Muscle of leg (tissue), 3 donors: ENCODE measurements at regions not wholly inside any gene's neighbourhood (a gene's known extent, or its start where the extent isn't known, plus 50 kb on each side); places are given as distances from the start of the nearest gene placed in this dataset.
"Not testable (repeated sequence)": the region's sequence is repeated elsewhere in the genome, so short reads cannot be mapped to it uniquely, and the experiment has no call there.

ENCODE experiments used
- DNase-seq: peaks from one replicate; pipeline ENCODE4 v3.0.0; 2013
- H3K27ac ChIP-seq: one replicate; pipeline ENCODE4 v1.5.1; 2013; ENCODE audit warnings: mild to moderate bottlenecking, low read length, control low read depth
- H3K27me3 ChIP-seq: one replicate; pipeline ENCODE4 v1.6.1; 2013; ENCODE audit warnings: low read length; ENCODE audit not compliant: control insufficient read depth, insufficient read depth
- H3K36me3 ChIP-seq: one replicate; pipeline ENCODE4 v1.6.1; 2013; ENCODE audit warnings: low read length; ENCODE audit not compliant: control insufficient read depth, insufficient read depth
- H3K4me1 ChIP-seq: one replicate; pipeline ENCODE4 v1.6.1; 2013; ENCODE audit warnings: low read length; ENCODE audit not compliant: control insufficient read depth, insufficient read depth
- H3K4me3 ChIP-seq: one replicate; pipeline ENCODE4 v1.5.1; 2013; ENCODE audit warnings: low read length, control low read depth
- H3K9me3 ChIP-seq: replicated peaks from 2 replicates; pipeline ENCODE4 v1.6.1; 2013; ENCODE audit warnings: low read depth, low read length; ENCODE audit not compliant: control insufficient read depth
- WGBS: methylation state at CpG from one replicate; pipeline ENCODE4 v1.1.5; 2013; ENCODE audit warnings: missing lambda C conversion rate; ENCODE audit not compliant: insufficient coverage; 5-methylcytosine and 5-hydroxymethylcytosine counted together

DNA sequence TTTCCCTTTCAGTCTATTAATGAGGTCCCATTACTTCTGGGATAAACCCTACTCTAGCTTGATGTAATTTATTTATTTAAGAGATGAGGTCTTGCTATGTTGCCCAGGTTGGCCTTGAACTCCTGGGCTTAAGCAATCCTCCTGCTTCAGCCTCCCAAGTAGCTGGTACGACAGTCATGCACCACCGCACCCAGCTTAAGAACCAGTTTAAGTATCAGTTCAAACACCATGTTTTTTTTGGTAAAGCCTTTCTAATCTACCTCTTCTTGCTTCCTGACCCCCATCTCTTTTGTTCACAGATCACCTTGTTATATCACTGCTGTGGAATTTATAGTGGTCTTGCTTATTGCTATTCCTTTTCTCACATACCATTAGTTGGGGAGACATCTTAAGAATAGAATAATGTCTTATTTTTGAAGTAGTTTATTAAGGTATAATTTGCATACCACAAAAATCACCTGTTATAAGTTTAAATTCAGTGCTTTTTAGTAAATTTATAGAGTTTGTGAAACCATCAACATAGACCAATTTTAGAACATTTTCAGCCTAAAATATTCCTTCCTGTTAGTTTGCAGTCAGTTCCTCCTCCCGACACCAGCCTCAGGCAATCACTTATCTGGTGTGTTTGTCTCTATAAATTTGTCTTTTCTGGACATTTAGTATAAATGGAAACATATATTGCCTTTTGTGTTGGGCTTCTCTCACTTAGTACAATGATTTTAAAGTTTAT lies 257.9 kb downstream of the PDCD6IP start:
- 100% methylated on average over 2 of the region's 3 CpGs for WGBS
- no peak overlapping the region for H3K27ac ChIP-seq
- H3K4me3 ChIP-seq: no peak overlapping the region
- no peaks in the 10 kb centered on the region for H3K36me3 ChIP-seq
- no peaks in the 10 kb centered on the region for H3K9me3 ChIP-seq
- H3K4me1 ChIP-seq: no peaks in the 10 kb centered on the region
- no peak for DNase-seq
- no peaks in the 10 kb centered on the region for H3K27me3 ChIP-seq

DNA sequence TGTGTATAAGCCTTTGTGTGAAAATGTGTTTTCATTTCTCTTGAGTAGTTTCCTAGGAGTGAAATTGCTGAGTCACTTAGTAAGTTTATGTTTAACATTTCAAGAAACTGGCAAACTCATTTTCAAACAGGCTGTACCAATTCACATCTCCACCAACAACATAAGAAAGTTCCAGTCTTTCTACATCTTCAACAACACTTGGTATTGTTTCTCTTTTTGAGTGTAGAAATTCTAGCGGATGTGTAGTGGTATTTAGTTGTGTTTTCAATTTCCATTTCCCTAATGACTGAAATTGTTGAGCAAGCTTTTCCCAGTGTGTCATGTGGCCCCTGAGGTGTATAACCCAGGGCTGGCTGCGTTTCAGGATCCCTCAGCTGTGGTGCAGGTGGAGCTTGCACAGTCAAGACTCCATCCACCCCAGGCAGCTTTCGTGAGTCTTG lies 258.5 kb downstream of the PDCD6IP start:
- no peak for DNase-seq
- Histone ChIP-seq H3K36me3 (no peaks in the 10 kb centered on the region), H3K4me1 (no peaks in the 10 kb centered on the region), H3K27me3 (no peaks in the 10 kb centered on the region), H3K9me3 (no peaks in the 10 kb centered on the region), H3K4me3 (no peak overlapping the region), H3K27ac (no peak overlapping the region)
- WGBS: 17% methylated on average over 1 of the region's 3 CpGs

DNA sequence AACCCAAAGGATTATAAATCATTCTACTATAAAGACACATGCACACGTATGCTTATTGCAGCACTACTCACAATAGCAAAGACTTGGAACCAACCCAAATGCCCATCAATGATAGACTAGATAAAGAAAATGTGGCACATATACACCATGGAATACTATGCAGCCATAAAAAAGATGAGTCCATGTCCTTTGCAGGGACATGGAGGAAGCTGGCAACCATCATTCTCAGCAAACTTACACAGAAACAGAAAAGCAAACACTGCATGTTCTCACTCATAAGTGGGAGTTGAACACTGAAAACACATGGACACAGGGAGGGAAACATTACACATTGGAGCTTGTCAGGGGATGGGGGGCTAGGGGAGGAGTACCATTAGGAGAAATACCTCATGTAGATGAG lies 262.6 kb downstream of the PDCD6IP start:
- H3K36me3 ChIP-seq, H3K27me3 ChIP-seq, H3K27ac ChIP-seq, H3K4me3 ChIP-seq, DNase-seq, H3K9me3 ChIP-seq, H3K4me1 ChIP-seq: not testable (repeated sequence)
- no CpG with 5 or more reads among the region's 1 CpG for WGBS

DNA sequence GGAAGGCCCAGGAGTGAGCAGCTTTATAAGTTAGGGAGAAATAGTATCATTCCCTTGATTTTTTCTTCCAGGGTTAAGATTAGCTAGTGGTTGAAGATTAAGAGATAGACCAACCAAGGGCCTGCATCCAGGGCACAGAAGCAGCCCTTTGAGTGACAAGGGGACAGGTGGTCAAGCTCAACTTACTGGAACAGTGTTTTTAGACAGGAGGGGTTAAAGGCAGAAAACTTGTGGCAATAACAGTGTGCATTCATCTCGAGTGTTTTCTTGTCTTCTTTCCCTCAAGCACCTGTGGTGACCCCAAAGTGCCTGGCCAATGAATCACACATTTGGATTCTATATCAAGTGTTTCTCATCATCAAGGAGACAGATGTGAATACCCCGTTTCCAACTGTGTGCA lies 267.5 kb downstream of the PDCD6IP start:
- Histone ChIP-seq H3K36me3 (no peaks in the 10 kb centered on the region), H3K4me1 (peaks cover 6% of the 10 kb centered on the region), H3K27me3 (no peaks in the 10 kb centered on the region), H3K9me3 (no peaks in the 10 kb centered on the region), H3K4me3 (no peak overlapping the region), H3K27ac (no peak overlapping the region)
- peak; percentile 23 for DNase-seq
- WGBS: no CpG with 5 or more reads among the region's 2 CpGs

DNA sequence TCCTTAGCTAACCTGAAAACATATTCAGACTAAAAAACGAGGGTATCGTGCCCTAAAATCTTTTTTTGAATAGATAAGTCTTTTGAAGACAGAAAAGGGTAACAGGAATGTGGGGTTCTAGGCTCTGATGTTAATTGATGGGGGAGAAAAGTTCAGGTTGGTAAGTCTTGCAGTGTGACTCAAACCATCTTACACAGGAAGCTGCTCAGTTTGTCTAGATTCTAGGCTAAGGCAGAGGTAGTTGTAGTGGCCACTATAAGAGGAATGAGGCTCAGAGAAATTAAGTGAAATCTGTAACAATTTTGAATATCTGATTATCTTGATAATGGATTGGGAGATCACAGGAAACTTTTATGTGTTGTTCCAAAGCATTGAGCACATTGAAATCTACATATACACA lies 267.9 kb downstream of the PDCD6IP start:
- no peaks in the 10 kb centered on the region for H3K27me3 ChIP-seq
- H3K4me3 ChIP-seq: no peak overlapping the region
- H3K27ac ChIP-seq: no peak overlapping the region
- peaks cover 6% of the 10 kb centered on the region for H3K4me1 ChIP-seq
- no CpG with 5 or more reads among the region's 2 CpGs for WGBS
- H3K9me3 ChIP-seq: no peaks in the 10 kb centered on the region
- no peaks in the 10 kb centered on the region for H3K36me3 ChIP-seq
- DNase-seq: no peak

DNA sequence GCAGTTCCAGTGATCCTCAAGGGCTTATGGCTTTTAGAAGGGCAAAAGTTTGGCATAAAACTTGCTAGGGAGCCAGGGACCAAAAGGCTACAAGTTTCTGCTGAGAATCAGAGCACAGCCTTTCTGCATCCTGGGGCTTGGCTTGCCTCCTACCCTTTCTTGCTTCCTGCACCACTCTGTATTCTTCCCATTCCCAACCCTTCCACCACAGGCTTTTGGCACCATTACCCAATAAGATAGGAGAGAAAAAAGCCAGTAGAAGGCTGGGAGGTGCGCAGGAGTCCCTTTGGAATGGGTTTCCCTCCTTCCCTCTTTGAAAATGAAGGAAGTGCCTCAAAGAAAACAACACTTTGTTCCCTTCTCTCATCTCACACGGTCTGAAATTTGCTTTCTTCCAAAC lies 268.6 kb downstream of the PDCD6IP start:
- Histone ChIP-seq H3K27ac (no peak overlapping the region), H3K36me3 (no peaks in the 10 kb centered on the region), H3K27me3 (no peaks in the 10 kb centered on the region), H3K4me1 (peaks cover 6% of the 10 kb centered on the region), H3K9me3 (no peaks in the 10 kb centered on the region), H3K4me3 (no peak overlapping the region)
- no CpG with 5 or more reads among the region's 2 CpGs for WGBS
- no peak for DNase-seq

DNA sequence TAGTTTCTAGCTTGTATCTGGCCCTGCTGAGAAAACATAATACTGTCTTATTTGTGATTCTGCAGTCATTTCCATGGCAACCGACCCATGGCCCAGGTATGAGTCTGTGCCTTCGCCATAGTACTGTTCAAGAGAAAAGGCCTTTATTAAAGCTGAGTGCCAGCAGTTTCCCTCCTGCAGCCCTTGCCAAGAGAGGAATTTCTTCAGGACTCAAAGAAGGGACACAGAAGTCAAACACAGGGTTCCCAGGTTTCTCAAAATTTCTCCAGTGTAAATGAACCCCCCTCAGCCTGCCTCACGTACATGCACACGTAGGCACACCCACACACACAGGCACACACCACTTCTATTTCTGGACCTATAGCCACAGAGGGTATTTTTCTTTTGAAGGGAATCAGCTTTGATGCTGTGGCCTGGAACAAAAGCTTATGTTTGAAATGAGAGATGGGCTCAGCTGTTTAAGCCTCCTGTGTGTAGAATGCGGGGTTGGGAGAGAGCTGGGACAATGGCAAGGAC lies 269.2 kb downstream of the PDCD6IP start:
- no peaks in the 10 kb centered on the region for H3K27me3 ChIP-seq
- H3K36me3 ChIP-seq: no peaks in the 10 kb centered on the region
- 68% methylated on average over 3 of the region's 5 CpGs for WGBS
- no peak overlapping the region for H3K27ac ChIP-seq
- no peaks in the 10 kb centered on the region for H3K9me3 ChIP-seq
- peaks cover 6% of the 10 kb centered on the region for H3K4me1 ChIP-seq
- peak; percentile 10 for DNase-seq
- no peak overlapping the region for H3K4me3 ChIP-seq

DNA sequence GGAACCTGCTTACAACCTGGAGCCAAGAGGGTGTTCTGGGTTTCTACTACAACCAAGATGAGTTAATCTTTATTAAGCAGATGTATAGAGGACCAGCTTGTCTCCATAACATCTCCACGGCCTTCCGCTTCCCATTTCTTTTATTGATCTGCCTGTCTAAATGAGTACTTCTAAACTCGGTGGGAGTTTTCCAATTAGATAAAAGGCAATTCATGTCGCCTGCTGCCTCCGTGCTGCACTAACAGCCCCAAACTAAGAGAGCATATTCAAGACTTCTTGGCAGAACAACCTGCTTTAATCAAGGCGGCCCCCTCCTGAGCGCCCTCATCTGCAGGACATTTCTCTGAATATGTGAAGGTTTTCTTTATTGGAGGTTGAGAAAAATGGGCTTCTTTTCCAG lies 270.1 kb downstream of the PDCD6IP start:
- 86% methylated on average over 3 of the region's 7 CpGs for WGBS
- H3K36me3 ChIP-seq: no peaks in the 10 kb centered on the region
- DNase-seq: no peak
- H3K27me3 ChIP-seq: no peaks in the 10 kb centered on the region
- no peak overlapping the region for H3K27ac ChIP-seq
- no peak overlapping the region for H3K4me3 ChIP-seq
- H3K4me1 ChIP-seq: peaks cover 6% of the 10 kb centered on the region
- no peaks in the 10 kb centered on the region for H3K9me3 ChIP-seq

DNA sequence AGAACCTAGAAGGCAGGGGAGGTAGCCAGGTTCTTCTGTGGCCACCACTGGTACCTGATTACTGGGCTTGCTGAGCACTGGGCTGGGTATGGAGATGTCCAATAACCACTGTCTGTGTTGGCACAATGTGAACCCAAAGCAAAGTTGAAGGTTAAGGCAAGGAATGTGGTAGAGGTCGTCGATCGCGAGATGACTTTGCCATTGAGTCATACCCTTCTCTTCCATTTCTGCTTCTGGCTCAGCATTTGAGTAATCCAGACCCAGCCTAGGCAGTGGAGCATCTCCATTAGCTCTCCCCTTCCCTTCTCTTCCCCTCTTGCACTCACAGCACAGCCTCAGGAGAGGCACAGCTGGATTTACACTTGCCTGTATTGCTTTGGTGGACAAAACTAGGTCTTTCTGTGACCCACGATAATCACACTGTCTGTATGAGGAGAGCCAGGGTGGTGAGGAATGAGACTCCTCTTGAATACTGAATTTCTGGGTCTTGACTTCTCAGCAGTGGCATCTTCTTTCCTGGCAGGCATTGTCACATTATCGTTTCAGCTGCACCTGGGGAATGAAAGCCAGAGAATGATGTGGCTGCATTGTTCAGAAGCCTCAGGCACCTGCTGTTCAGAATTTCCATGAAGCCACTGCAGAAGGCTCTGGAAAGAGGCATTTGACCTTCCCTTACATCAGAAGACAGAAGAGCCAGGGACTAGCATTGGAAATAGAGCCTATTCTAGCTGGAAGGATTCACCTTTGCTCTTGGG lies 272.6 kb downstream of the PDCD6IP start:
- no peak for DNase-seq
- H3K36me3 ChIP-seq: no peaks in the 10 kb centered on the region
- no peak overlapping the region for H3K27ac ChIP-seq
- WGBS: 82% methylated on average over 6 of the region's 6 CpGs
- no peaks in the 10 kb centered on the region for H3K27me3 ChIP-seq
- no peak overlapping the region for H3K4me3 ChIP-seq
- H3K4me1 ChIP-seq: peaks cover 2% of the 10 kb centered on the region
- H3K9me3 ChIP-seq: no peaks in the 10 kb centered on the region

DNA sequence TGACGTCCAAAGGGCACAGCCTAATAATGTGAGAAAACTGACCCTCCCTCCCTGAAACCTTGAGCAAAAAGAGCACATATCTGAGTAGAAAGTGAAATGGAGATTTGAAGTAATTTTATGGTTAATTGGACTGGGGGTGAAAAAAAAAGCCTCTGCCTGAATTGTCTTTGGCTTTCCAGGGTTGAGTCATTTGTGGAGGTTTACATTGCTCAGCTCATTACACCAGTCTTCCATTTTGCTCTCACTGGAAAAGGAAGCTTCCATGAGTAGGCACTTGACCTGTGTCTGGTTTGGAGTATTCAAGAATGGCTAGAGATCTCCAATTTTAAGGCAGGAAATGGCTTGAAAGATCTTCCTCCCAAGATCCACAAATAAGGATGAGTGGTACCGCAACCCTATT lies 273.9 kb downstream of the PDCD6IP start:
- no peak for DNase-seq
- Histone ChIP-seq H3K4me1 (peaks cover 2% of the 10 kb centered on the region), H3K9me3 (no peaks in the 10 kb centered on the region), H3K4me3 (no peak overlapping the region), H3K27ac (no peak overlapping the region), H3K36me3 (no peaks in the 10 kb centered on the region), H3K27me3 (no peaks in the 10 kb centered on the region)
- WGBS: no CpG with 5 or more reads among the region's 2 CpGs
